ENCODE measurements at regions not wholly inside any gene's neighbourhood (a gene's known extent, or its start where the extent isn't known, plus 50 kb on each side); places are given as distances from the start of the nearest gene placed in this dataset.
A peak's percentile ranks its signal among the peaks of the same experiment; 100 is the strongest.

DNA sequence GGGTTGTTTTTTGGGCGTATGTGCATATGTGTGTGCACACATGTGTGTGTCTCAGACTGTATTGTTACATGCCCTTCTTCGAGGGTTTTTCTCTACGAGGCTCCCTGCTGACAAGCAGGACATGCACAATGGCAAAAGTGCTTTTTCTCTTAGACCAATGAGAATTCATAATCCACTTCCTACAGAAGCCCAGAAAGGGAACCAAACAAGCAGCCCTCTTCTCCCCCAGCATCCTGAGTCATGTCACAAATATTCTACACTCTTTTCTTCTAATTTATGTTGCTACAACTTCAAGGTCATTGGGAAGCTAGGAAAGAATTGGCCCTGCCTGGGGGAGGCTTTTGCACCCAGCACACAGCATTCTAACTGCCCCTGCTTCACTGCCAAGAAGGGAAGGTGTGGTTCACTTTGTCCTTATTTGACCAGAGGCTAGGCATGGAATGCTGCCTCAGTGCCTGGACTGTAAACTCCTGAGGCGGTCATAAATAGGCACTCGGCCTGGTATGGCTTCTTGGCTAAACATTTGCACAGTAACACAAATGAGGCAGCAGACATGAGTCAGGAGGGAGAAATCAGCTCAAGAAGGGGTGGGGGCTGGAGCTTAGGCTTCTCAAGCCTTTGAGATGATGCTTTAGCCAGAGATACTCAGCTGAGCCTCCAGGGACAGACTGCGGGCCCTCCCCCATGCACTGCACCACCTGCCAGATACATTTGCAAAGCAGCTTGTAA is 92.7 kb upstream of the KLF7 start:
- TF ChIP-seq, protein P1, sequence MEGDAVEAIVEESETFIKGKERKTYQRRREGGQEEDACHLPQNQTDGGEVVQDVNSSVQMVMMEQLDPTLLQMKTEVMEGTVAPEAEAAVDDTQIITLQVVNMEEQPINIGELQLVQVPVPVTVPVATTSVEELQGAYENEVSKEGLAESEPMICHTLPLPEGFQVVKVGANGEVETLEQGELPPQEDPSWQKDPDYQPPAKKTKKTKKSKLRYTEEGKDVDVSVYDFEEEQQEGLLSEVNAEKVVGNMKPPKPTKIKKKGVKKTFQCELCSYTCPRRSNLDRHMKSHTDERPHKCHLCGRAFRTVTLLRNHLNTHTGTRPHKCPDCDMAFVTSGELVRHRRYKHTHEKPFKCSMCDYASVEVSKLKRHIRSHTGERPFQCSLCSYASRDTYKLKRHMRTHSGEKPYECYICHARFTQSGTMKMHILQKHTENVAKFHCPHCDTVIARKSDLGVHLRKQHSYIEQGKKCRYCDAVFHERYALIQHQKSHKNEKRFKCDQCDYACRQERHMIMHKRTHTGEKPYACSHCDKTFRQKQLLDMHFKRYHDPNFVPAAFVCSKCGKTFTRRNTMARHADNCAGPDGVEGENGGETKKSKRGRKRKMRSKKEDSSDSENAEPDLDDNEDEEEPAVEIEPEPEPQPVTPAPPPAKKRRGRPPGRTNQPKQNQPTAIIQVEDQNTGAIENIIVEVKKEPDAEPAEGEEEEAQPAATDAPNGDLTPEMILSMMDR (IDR thresholded peaks at IDR 0.05; ENCODE audit: low read length, missing control alignments) = no peak
- DNase-seq (ENCODE audit: low read depth) = peak; percentile 99
- H3K4me3 ChIP-seq (replicated peaks; ENCODE audit: low read depth, low read length) = no peak overlapping the region

DNA sequence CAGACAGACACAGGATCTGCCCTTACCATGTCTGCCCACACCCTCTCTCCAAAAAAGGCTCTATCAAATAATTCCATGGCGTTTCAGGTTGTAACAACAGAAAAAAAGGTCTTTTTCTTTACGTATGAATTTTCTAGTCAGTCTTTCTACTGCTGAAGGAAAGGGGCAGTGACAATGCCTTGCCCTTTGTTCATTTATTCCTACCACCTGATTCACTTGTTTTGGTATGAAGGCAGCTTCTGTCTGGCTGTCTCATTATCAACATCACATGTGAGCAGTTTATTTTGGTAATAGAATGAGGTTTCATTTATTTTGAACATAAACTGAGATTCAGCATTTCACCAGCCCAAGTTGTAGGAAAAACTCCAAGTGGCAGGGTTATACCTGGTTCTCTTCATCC is 94.3 kb upstream of the KLF7 start:
- no peak overlapping the region for H3K4me3 ChIP-seq (replicated peaks; ENCODE audit: low read depth, low read length)
- DNase-seq (ENCODE audit: low read depth) = no peak
- TF ChIP-seq, protein P1 (IDR thresholded peaks at IDR 0.05; ENCODE audit: low read length, missing control alignments) = no peak

DNA sequence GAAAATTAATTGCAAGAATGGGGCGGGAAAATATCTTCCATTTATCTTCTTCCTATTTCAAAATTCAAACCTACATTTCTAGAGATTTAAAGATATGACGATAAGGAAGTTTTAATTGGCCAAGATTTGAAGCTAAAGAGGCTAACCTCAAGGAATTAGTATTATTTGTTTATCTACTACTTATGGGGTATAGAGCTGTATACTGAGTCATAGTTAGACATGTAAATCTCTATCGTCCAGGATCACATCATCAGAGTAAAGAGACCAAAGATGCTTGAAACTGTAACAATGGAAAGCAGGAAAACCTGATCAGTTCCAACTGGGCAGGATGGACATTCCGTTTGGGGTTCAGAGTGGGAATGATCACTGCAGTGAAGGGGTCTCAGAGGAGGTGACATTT is 95.2 kb upstream of the KLF7 start:
- TF ChIP-seq, protein P1 (IDR thresholded peaks at IDR 0.05; ENCODE audit: low read length, missing control alignments) = no peak
- no peak overlapping the region for H3K4me3 ChIP-seq (replicated peaks; ENCODE audit: low read depth, low read length)
- DNase-seq (ENCODE audit: low read depth) = no peak

DNA sequence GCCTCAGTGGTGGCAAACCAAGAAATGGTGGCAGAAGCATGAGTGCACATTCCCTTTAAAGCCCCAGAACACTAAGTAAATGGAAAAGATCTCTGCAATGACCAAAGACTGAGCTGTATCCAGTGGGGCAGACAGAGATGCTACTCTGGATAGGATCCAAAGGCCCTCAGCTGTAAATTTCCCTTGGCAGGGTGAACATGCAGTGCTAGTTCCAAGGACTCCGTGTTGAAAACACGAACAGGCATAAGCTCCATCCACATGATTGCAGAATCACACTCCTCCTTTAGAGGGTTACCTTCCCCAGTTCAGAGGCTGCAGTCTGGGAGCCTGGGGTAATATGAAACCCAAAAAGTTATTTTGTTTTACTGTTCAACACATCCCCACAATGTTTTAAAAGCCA is 98.6 kb upstream of the KLF7 start:
- H3K4me3 ChIP-seq (replicated peaks; ENCODE audit: low read depth, low read length) = no peak overlapping the region
- TF ChIP-seq, protein P1 (IDR thresholded peaks at IDR 0.05; ENCODE audit: low read length, missing control alignments) = no peak
- DNase-seq (ENCODE audit: low read depth) = no peak

DNA sequence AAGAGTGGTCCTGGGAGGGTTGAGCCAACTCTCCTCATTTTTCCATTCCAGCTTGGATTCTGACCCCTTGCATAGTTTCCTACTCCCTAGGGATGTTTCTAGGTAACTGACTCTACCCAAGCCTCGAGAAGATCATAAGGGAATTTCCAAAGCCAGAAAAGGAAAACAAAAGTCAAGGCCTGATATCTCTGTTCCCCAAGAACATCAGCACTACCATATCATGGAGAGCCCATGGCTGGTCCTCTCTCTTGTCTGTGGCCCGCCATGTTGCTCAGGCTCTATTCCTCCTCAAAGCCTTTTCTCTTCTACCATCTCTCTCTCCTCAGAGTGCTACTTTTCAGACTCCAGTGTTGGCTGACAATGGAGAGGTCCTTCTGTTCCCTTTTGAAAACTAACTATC is 99.6 kb upstream of the KLF7 start:
- TF ChIP-seq, protein P1 (IDR thresholded peaks at IDR 0.05; ENCODE audit: low read length, missing control alignments) = no peak
- H3K4me3 ChIP-seq (replicated peaks; ENCODE audit: low read depth, low read length) = no peak overlapping the region
- DNase-seq (ENCODE audit: low read depth) = no peak

DNA sequence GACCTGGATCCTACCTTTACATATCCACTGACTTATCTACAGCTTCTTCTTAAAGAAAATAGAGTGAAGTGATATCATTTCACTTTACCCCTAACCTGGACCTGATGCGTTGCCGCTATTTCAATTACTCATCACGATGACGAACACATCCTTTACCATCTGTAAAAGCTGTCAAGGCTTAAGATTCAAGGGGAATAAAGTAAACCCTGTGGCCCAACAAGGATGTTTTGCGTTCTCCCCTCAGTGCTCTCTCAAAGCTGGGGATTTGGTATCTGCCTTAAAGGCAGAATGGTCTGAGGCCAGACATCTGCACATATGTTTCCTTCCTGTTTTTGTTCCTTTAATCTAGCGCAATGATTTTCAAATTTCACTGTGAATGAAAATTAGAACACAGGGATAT is 100.1 kb upstream of the KLF7 start:
- TF ChIP-seq, protein P1 (IDR thresholded peaks at IDR 0.05; ENCODE audit: low read length, missing control alignments) = no peak
- no peak for DNase-seq (ENCODE audit: low read depth)
- H3K4me3 ChIP-seq (replicated peaks; ENCODE audit: low read depth, low read length) = no peak overlapping the region

DNA sequence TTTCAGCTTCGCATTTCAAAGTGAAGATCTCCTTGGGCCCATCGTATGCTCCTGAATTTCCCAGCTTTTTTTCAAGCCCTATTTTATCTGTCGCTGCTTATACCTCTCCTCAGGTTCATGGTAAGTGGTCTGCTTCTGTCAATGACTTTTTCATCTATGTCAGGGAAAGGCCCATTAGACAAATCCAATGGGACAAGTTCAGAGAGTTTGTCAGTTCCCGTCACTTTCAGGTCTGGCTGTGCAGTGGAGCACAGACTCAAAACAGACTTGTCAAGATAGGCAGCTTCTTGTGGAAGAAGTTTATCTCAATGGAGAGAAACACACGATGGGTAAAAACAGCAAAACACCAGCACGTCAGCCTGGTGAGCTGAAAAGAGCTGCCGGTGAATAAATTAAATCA is 100.9 kb upstream of the KLF7 start:
- TF ChIP-seq, protein P1 (IDR thresholded peaks at IDR 0.05; ENCODE audit: low read length, missing control alignments) = no peak
- DNase-seq (ENCODE audit: low read depth) = no peak

More for the DNA sequence above, 100.9 kb upstream of the KLF7 start:
- H3K4me3 ChIP-seq (replicated peaks; ENCODE audit: low read depth, low read length) = no peak overlapping the region
